ENCODE measurements at regions not wholly inside any gene's neighbourhood (a gene's known extent, or its start where the extent isn't known, plus 50 kb on each side); places are given as distances from the start of the nearest gene placed in this dataset.

- TF ChIP-seq CTCF (conservative IDR thresholded peaks at IDR 0.05; ENCODE audit: low read depth, low read length) (no peak), NFE2L2 (IDR thresholded peaks at IDR 0.05; ENCODE audit: low read depth, low read length) (no peak), POLR2A (IDR thresholded peaks at IDR 0.05; ENCODE audit: low read depth, low read length) (no peak), MAFK (IDR thresholded peaks at IDR 0.05; ENCODE audit: low read depth, low read length) (no peak), RAD21 (IDR thresholded peaks at IDR 0.05; ENCODE audit: low read length) (no peak), BHLHE40 (IDR thresholded peaks at IDR 0.05; ENCODE audit: low read depth, low read length) (no peak), MXI1 (IDR thresholded peaks at IDR 0.05; ENCODE audit: borderline replicate concordance, low read depth, low read length) (no peak), SMC3 (IDR thresholded peaks at IDR 0.05; ENCODE audit: low read depth, low read length) (no peak)
- TF ChIP-seq, protein P1, sequence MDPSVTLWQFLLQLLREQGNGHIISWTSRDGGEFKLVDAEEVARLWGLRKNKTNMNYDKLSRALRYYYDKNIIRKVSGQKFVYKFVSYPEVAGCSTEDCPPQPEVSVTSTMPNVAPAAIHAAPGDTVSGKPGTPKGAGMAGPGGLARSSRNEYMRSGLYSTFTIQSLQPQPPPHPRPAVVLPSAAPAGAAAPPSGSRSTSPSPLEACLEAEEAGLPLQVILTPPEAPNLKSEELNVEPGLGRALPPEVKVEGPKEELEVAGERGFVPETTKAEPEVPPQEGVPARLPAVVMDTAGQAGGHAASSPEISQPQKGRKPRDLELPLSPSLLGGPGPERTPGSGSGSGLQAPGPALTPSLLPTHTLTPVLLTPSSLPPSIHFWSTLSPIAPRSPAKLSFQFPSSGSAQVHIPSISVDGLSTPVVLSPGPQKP (IDR thresholded peaks at IDR 0.05; ENCODE audit: borderline replicate concordance, low read depth, low read length), result no peak
These were observed 136.0 kb downstream of the EPC1 start for GRCh38 chr10:32211046-32211363.

All from IMR-90 (cell line).